ENCODE measurements at regions not wholly inside any gene's neighbourhood (a gene's known extent, or its start where the extent isn't known, plus 50 kb on each side); places are given as distances from the start of the nearest gene placed in this dataset.

DNA sequence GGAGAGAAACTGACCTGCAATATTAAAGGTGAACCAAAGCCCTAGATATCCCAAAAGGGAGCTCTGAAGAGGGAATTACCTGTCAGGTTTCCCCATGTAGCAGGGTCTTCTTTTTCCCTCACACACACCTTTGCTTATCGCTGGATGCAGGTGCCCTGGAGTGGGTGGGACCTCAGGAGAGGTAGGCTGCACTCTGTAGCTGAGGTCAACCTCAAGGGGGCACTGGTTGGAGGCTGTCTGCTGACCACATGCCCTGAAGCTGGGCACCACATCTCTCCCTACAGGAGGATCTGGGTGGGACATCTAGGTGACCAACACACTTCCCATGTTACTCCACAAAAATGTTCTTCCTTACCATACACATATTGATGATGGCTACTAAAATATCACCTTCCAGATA, 298.7 kb upstream of the USP25 start:
- no peak for DNase-seq (ENCODE audit: low read depth in 1 of 2, low spot score in 1 of 2)
- H3K27ac ChIP-seq (replicated peaks): no peak overlapping the region
- H3K4me3 ChIP-seq (replicated peaks; ENCODE audit: insufficient read depth, low read length): no peak overlapping the region
- no peaks in the 10 kb centered on the region for H3K27me3 ChIP-seq (ENCODE audit: insufficient read depth, poor library complexity, severe bottlenecking)
- TF ChIP-seq POLR2AphosphoS5 (IDR thresholded peaks at IDR 0.05; ENCODE audit: low read depth) (no peak), SPI1 (IDR thresholded peaks at IDR 0.05; ENCODE audit: borderline replicate concordance, low read depth) (no peak), GABPA (IDR thresholded peaks at IDR 0.05; ENCODE audit: low read depth) (no peak)
- TF ChIP-seq, protein P1, sequence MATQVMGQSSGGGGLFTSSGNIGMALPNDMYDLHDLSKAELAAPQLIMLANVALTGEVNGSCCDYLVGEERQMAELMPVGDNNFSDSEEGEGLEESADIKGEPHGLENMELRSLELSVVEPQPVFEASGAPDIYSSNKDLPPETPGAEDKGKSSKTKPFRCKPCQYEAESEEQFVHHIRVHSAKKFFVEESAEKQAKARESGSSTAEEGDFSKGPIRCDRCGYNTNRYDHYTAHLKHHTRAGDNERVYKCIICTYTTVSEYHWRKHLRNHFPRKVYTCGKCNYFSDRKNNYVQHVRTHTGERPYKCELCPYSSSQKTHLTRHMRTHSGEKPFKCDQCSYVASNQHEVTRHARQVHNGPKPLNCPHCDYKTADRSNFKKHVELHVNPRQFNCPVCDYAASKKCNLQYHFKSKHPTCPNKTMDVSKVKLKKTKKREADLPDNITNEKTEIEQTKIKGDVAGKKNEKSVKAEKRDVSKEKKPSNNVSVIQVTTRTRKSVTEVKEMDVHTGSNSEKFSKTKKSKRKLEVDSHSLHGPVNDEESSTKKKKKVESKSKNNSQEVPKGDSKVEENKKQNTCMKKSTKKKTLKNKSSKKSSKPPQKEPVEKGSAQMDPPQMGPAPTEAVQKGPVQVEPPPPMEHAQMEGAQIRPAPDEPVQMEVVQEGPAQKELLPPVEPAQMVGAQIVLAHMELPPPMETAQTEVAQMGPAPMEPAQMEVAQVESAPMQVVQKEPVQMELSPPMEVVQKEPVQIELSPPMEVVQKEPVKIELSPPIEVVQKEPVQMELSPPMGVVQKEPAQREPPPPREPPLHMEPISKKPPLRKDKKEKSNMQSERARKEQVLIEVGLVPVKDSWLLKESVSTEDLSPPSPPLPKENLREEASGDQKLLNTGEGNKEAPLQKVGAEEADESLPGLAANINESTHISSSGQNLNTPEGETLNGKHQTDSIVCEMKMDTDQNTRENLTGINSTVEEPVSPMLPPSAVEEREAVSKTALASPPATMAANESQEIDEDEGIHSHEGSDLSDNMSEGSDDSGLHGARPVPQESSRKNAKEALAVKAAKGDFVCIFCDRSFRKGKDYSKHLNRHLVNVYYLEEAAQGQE (IDR thresholded peaks at IDR 0.05; ENCODE audit: insufficient replicate concordance, low read depth): no peak
- TF ChIP-seq, protein P2, sequence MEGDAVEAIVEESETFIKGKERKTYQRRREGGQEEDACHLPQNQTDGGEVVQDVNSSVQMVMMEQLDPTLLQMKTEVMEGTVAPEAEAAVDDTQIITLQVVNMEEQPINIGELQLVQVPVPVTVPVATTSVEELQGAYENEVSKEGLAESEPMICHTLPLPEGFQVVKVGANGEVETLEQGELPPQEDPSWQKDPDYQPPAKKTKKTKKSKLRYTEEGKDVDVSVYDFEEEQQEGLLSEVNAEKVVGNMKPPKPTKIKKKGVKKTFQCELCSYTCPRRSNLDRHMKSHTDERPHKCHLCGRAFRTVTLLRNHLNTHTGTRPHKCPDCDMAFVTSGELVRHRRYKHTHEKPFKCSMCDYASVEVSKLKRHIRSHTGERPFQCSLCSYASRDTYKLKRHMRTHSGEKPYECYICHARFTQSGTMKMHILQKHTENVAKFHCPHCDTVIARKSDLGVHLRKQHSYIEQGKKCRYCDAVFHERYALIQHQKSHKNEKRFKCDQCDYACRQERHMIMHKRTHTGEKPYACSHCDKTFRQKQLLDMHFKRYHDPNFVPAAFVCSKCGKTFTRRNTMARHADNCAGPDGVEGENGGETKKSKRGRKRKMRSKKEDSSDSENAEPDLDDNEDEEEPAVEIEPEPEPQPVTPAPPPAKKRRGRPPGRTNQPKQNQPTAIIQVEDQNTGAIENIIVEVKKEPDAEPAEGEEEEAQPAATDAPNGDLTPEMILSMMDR (IDR thresholded peaks at IDR 0.05; ENCODE audit: insufficient read depth, low read length): no peak

DNA sequence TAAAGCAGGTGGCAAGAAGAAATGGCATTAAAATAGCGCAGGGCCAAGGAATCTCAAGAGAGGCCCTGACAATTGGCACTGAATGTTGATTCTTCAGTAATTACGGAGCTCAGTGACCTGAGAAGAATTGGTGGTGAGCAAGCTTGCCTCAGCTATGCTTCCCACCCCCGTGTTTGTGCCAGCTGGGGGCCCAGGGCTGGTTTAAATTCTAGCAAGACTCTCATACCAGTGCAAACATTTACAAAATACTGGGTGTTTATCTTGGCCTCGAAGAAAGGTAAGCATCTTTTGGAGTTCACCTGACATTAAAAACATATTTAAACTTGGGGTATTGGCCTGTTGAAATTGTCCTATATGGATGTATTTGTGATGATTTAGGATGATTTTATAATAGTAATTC, 296.7 kb upstream of the USP25 start:
- Histone ChIP-seq H3K27ac (replicated peaks) (no peak overlapping the region), H3K4me3 (replicated peaks; ENCODE audit: insufficient read depth, low read length) (no peak overlapping the region), H3K27me3 (ENCODE audit: insufficient read depth, poor library complexity, severe bottlenecking) (no peaks in the 10 kb centered on the region)
- no peak for TF ChIP-seq GABPA (IDR thresholded peaks at IDR 0.05; ENCODE audit: low read depth)
- TF ChIP-seq, protein P2 (IDR thresholded peaks at IDR 0.05; ENCODE audit: insufficient read depth, low read length): no peak
- DNase-seq (ENCODE audit: low read depth in 1 of 2, low spot score in 1 of 2): no peak

DNA sequence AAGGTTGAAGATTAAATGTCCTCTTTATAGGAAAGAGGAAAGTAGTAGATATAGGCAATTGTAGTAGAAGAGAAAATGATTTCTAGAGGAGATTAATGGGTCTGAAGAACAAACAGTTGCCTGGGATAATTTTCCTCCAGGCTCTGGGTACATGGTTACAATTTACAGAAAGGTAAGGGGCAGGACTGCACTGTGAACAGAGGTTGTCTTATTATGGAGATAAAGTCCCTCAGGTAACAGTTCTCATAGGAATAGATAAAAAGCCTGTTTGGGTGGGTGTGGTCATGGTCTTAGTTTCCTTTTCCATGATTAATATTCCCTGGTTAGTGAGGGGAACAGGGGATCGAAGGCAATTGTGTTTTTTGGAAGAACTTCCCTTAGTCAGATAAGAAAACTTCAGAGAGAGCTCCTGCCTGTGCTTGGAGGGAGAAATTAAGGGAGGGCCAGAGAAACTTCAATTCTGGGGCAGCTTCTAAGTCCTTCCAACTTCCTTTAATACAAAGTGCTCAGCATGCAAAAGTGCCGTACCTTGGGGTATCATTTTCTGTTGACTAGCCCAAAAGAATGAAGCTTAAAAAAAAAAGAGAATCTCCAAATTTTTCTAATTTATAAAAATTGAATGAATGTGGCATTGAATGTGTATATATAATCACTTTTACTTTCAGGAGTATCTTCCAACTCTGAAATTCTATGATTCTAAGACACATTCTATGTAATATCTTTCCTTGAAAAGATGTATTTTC, 295.4 kb upstream of the USP25 start:
- Histone ChIP-seq H3K27me3 (ENCODE audit: insufficient read depth, poor library complexity, severe bottlenecking) (no peaks in the 10 kb centered on the region), H3K4me3 (replicated peaks; ENCODE audit: insufficient read depth, low read length) (no peak overlapping the region), H3K27ac (replicated peaks) (no peak overlapping the region)
- no peak for TF ChIP-seq SPI1 (IDR thresholded peaks at IDR 0.05; ENCODE audit: borderline replicate concordance, low read depth)
- no peak for TF ChIP-seq POLR2AphosphoS5 (IDR thresholded peaks at IDR 0.05; ENCODE audit: low read depth)
- TF ChIP-seq, protein P2 (IDR thresholded peaks at IDR 0.05; ENCODE audit: insufficient read depth, low read length): no peak
- TF ChIP-seq GABPA (IDR thresholded peaks at IDR 0.05; ENCODE audit: low read depth): no peak
- TF ChIP-seq, protein P1 (IDR thresholded peaks at IDR 0.05; ENCODE audit: insufficient replicate concordance, low read depth): no peak
- DNase-seq (ENCODE audit: low read depth in 1 of 2, low spot score in 1 of 2): no peak

DNA sequence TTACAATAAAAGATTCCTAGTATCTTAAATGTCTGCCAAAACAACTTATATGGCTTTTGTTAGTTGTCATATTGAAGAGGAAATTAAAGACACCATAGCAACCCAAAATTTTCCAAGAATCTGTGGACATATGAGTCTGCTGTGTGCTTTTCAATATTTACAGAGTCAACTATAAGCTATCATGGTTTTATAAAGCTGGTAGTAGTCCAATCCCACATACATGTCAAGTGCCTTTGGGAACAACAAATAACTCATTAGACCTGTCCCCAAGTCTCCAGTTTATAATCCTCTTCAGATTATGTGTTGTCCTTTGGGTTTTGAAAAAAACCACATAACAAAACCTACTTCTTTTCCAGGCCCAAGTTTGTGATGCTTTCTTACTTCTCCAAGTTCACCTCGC, 293.8 kb upstream of the USP25 start:
- no peak overlapping the region for H3K4me3 ChIP-seq (replicated peaks; ENCODE audit: insufficient read depth, low read length)

More for the DNA sequence above, 293.8 kb upstream of the USP25 start:
- no peaks in the 10 kb centered on the region for H3K27me3 ChIP-seq (ENCODE audit: insufficient read depth, poor library complexity, severe bottlenecking)
- no peak overlapping the region for H3K27ac ChIP-seq (replicated peaks)
- DNase-seq (ENCODE audit: low read depth in 1 of 2, low spot score in 1 of 2): no peak
- TF ChIP-seq GABPA (IDR thresholded peaks at IDR 0.05; ENCODE audit: low read depth): no peak
- TF ChIP-seq, protein P1 (IDR thresholded peaks at IDR 0.05; ENCODE audit: insufficient replicate concordance, low read depth): no peak
